HCT116 (cell line): ENCODE measurements at regions not wholly inside any gene's neighbourhood (a gene's known extent, or its start where the extent isn't known, plus 50 kb on each side); places are given as distances from the start of the nearest gene placed in this dataset.

Experiments used
- ATAC-seq: fragments of 200-7000 bp; cut with Tn5 transposase; 2 replicates; pipeline ENCODE4 v1.9.1; 2020; ENCODE audit warnings: mild to moderate bottlenecking, moderate library complexity
- BruUV-seq: library from RNA; stranded (reverse); fragments of 400-500 nt; replicated peaks from 2 replicates; lab custom pipeline; 2021; lab: Mats Ljungman, UMichigan
- CTCF ChIA-PET: fragments of 300-600 bp; sonication (Branson Sonifier 250); formaldehyde crosslinking; loops from one replicate; lab custom pipeline; 2021; ENCODE audit warnings: antibody characterized with exemption; lab: Charles Lee
- POLR2A ChIA-PET: fragments of 300-600, 350-600 bp; sonication (Branson Sonifier 250); formaldehyde crosslinking; loops from one replicate; lab custom pipeline; 2021; ENCODE audit warnings: antibody characterized with exemption; lab: Charles Lee
- RAD21 ChIA-PET, 2 experiments: fragments of 300-600 bp; sonication (Branson Sonifier 250); formaldehyde crosslinking; loops; one replicate each; lab custom pipeline; 2023; ENCODE audit warnings: low total read pairs in 2 of 2; ENCODE audit not compliant: uncharacterized antibody in 2 of 2, unreplicated experiment in 2 of 2, low non-redundant PET in 1 of 2; lab: Charles Lee
- DNase-seq: peaks from one replicate; pipeline ENCODE4 v3.0.0-alpha.2; 2010; ENCODE audit warnings: low read depth, low spot score
- H2AFZ ChIP-seq: fragments of 200-600 bp; shearing (Covaris generic), sonication (generic); 2 replicates; pipeline ENCODE4 v1.6.1; 2017; ENCODE audit warnings: low read depth, mixed run types, mixed read lengths, antibody characterized with exemption, low read length; ENCODE audit not compliant: poor library complexity, severe bottlenecking
- H3K27ac ChIP-seq: 2 replicates; pipeline ENCODE4 v1.5.1; 2012; ENCODE audit warnings: low read depth, low read length
- H3K27me3 ChIP-seq: fragments of 200-600 bp; sonication (generic); 2 replicates; pipeline ENCODE4 v1.6.1; 2016; ENCODE audit warnings: mixed run types, low read length, mixed read lengths; ENCODE audit not compliant: insufficient read depth
- H3K36me3 ChIP-seq, 2 experiments: fragments of 200-500 bp in 1 of 2; fragments of 200-600 bp in 1 of 2; sonication (Bioruptor generic) in 1 of 2; sonication (generic) in 1 of 2; 2 replicates each; pipeline versions ENCODE4 v1.5.1 to v1.6.1; 2014 to 2016; ENCODE audit warnings: low read length in 2 of 2, inconsistent platforms in 1 of 2, mixed read lengths in 1 of 2, mixed run types in 1 of 2; ENCODE audit not compliant: insufficient read depth in 2 of 2, control insufficient read depth in 1 of 2
- H3K4me1 ChIP-seq, 2 experiments: fragments of 200-600 bp in 1 of 2; sonication (generic) in 1 of 2; 2 replicates each; pipeline versions ENCODE4 v1.5.1 to v1.6.1; 2012 to 2017; ENCODE audit warnings: low read length in 2 of 2, inconsistent platforms in 1 of 2, mild to moderate bottlenecking in 1 of 2, mixed read lengths in 1 of 2, mixed run types in 1 of 2, moderate library complexity in 1 of 2; ENCODE audit not compliant: insufficient read depth in 2 of 2, control insufficient read depth in 1 of 2
- H3K4me2 ChIP-seq: fragments of 200-600 bp; sonication (generic); 2 replicates; pipeline ENCODE4 v1.6.1; 2017; ENCODE audit warnings: mixed run types, low read length, mixed read lengths
- H3K4me3 ChIP-seq, 2 experiments: fragments of 200-600 bp in 1 of 2; sonication (generic) in 1 of 2; replicated peaks in 1 of 2; 2 replicates each; pipeline ENCODE4 v1.5.1; 2011 to 2016; ENCODE audit warnings: low read length in 2 of 2, control low read depth in 1 of 2, low read depth in 1 of 2, mild to moderate bottlenecking in 1 of 2, mixed read lengths in 1 of 2, mixed run types in 1 of 2
- H3K79me2 ChIP-seq: fragments of 200-600 bp; sonication (generic); 2 replicates; pipeline ENCODE4 v1.6.1; 2017; ENCODE audit warnings: mild to moderate bottlenecking, mixed run types, low read length, moderate library complexity, mixed read lengths; ENCODE audit not compliant: insufficient read depth
- H3K9ac ChIP-seq: fragments of 200-600 bp; sonication (generic); 2 replicates; pipeline ENCODE4 v1.6.1; 2016; ENCODE audit warnings: low read length, mixed read lengths
- H3K9me2 ChIP-seq: fragments of 200-600 bp; sonication (generic), shearing (Covaris generic); 2 replicates; pipeline ENCODE4 v1.6.1; 2017; ENCODE audit warnings: mixed run types, mild to moderate bottlenecking, moderate library complexity; ENCODE audit not compliant: insufficient read depth
- H3K9me3 ChIP-seq, 2 experiments: fragments of 200-500 bp in 1 of 2; fragments of 200-600 bp in 1 of 2; sonication (Bioruptor generic) in 1 of 2; sonication (generic) in 1 of 2; 2 replicates each; pipeline ENCODE4 v1.6.1; 2014 to 2017; ENCODE audit warnings: low read length in 2 of 2, mixed read lengths in 2 of 2, inconsistent platforms in 1 of 2, low read depth in 1 of 2, mild to moderate bottlenecking in 1 of 2, mixed run types in 1 of 2, moderate library complexity in 1 of 2; ENCODE audit not compliant: control insufficient read depth in 1 of 2, insufficient read depth in 1 of 2
- H4K20me1 ChIP-seq: fragments of 200-600 bp; sonication (generic), shearing (Covaris generic); 2 replicates; pipeline ENCODE4 v1.6.1; 2017; ENCODE audit warnings: mixed run types, mild to moderate bottlenecking, moderate library complexity; ENCODE audit not compliant: insufficient read depth
- CBX3 ChIP-seq: IDR thresholded peaks from 2 replicates; pipeline ENCODE4 v1.6.1; 2012; ENCODE audit warnings: low read depth
- CEBPB ChIP-seq: IDR thresholded peaks from 2 replicates; pipeline ENCODE4 v1.6.1; 2012; ENCODE audit warnings: low read depth
- FOSL1 ChIP-seq: IDR thresholded peaks from 2 replicates; pipeline ENCODE4 v1.6.1; 2012; ENCODE audit warnings: low read depth
- JUND ChIP-seq: IDR thresholded peaks from 2 replicates; pipeline ENCODE4 v1.6.1; 2012
- POLR2A ChIP-seq: IDR thresholded peaks from 2 replicates; pipeline ENCODE4 v1.7.0; 2011; ENCODE audit warnings: borderline replicate concordance; ENCODE audit not compliant: insufficient read depth, insufficient read length; ENCODE audit errors: extremely low read depth
- RAD21 ChIP-seq: IDR thresholded peaks from 2 replicates; pipeline ENCODE4 v1.6.1; 2012; ENCODE audit warnings: low read depth, mild to moderate bottlenecking
- SP1 ChIP-seq: IDR thresholded peaks from 2 replicates; pipeline ENCODE4 v1.6.1; 2012; ENCODE audit warnings: low read depth
- TCF7L2 ChIP-seq: IDR thresholded peaks from 2 replicates; pipeline ENCODE4 v1.7.0; 2011; ENCODE audit warnings: borderline replicate concordance, inconsistent platforms; ENCODE audit not compliant: insufficient read depth, insufficient read length; ENCODE audit errors: extremely low read depth
- YY1 ChIP-seq: IDR thresholded peaks from 2 replicates; pipeline ENCODE4 v1.6.1; 2011; ENCODE audit warnings: low read length, low read depth, moderate library complexity, mild to moderate bottlenecking; ENCODE audit not compliant: insufficient replicate concordance; ENCODE audit errors: extremely low read depth
- ZBTB33 ChIP-seq: IDR thresholded peaks from 2 replicates; pipeline ENCODE4 v1.6.1; 2011; ENCODE audit warnings: mild to moderate bottlenecking, low read length, moderate library complexity; ENCODE audit not compliant: insufficient replicate concordance; ENCODE audit errors: extremely low read depth
- ZNF274 ChIP-seq: fragments of 200-500 bp; sonication (Bioruptor generic); IDR thresholded peaks from 2 replicates; pipeline ENCODE4 v1.6.1; 2014; ENCODE audit warnings: mild to moderate bottlenecking, low read depth, low read length, inconsistent platforms
- intact Hi-C: fragments of 100-400 bp; cut with micrococcal nuclease; formaldehyde crosslinking; loops from 2 replicates; pipeline ENCODE4 v1.10.0; 2022
- TF ChIP-seq, protein P1 (sequence below): IDR thresholded peaks from 2 replicates; pipeline ENCODE4 v1.6.1; 2012
- TF ChIP-seq, protein P2 (sequence below): IDR thresholded peaks from 2 replicates; pipeline ENCODE4 v1.6.1; 2012; ENCODE audit warnings: low read depth

DNA sequence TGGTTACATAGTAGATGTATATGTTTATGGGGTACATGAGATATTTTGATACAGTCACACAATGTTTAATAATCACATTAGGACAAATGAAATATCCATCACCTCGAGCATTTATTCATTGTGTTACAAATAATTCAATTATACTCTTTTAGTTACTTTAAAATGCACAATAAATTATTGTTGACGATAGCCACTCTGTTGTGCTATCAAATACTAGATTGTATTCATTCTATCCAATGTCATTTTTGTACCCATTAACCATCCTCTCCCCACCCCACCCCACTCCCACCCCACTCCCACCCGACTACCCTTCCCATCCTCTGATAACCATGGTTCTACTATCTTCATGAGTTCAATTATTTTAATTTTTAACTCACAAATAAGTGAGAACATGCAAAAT lies 585.4 kb downstream of the CDH26 start:
- no peaks in the 10 kb centered on the region for H4K20me1 ChIP-seq
- ChIA-PET RAD21 (no interaction called here), POLR2A (no interaction called here), CTCF (no interaction called here)
- H3K4me1 ChIP-seq: no peaks in the 10 kb centered on the region
- intact Hi-C loops: no loop called here
- BruUV-seq: no TSS peak
- no peak overlapping the region for H3K4me2 ChIP-seq
- no peak for TF ChIP-seq ZBTB33
- TF ChIP-seq, protein P1, sequence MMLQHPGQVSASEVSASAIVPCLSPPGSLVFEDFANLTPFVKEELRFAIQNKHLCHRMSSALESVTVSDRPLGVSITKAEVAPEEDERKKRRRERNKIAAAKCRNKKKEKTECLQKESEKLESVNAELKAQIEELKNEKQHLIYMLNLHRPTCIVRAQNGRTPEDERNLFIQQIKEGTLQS: no peak
- no peak for TF ChIP-seq CBX3
- no peak for TF ChIP-seq RAD21
- TF ChIP-seq TCF7L2: no peak
- TF ChIP-seq CEBPB: no peak
- no peak for TF ChIP-seq ZNF274
- TF ChIP-seq SP1: no peak
- TF ChIP-seq POLR2A: no peak
- TF ChIP-seq JUND: no peak
- no peak for TF ChIP-seq FOSL1
- TF ChIP-seq, protein P2, sequence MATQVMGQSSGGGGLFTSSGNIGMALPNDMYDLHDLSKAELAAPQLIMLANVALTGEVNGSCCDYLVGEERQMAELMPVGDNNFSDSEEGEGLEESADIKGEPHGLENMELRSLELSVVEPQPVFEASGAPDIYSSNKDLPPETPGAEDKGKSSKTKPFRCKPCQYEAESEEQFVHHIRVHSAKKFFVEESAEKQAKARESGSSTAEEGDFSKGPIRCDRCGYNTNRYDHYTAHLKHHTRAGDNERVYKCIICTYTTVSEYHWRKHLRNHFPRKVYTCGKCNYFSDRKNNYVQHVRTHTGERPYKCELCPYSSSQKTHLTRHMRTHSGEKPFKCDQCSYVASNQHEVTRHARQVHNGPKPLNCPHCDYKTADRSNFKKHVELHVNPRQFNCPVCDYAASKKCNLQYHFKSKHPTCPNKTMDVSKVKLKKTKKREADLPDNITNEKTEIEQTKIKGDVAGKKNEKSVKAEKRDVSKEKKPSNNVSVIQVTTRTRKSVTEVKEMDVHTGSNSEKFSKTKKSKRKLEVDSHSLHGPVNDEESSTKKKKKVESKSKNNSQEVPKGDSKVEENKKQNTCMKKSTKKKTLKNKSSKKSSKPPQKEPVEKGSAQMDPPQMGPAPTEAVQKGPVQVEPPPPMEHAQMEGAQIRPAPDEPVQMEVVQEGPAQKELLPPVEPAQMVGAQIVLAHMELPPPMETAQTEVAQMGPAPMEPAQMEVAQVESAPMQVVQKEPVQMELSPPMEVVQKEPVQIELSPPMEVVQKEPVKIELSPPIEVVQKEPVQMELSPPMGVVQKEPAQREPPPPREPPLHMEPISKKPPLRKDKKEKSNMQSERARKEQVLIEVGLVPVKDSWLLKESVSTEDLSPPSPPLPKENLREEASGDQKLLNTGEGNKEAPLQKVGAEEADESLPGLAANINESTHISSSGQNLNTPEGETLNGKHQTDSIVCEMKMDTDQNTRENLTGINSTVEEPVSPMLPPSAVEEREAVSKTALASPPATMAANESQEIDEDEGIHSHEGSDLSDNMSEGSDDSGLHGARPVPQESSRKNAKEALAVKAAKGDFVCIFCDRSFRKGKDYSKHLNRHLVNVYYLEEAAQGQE: no peak
- no peak for TF ChIP-seq YY1
- H3K27ac ChIP-seq: no peak overlapping the region
- no peaks in the 10 kb centered on the region for H3K36me3 ChIP-seq
- H3K9me2 ChIP-seq: no peaks in the 10 kb centered on the region
- H3K4me3 ChIP-seq: no peak overlapping the region
- no peak overlapping the region for H3K9ac ChIP-seq
- no peaks in the 10 kb centered on the region for H3K79me2 ChIP-seq
- no peak overlapping the region for H2AFZ ChIP-seq
- peaks cover 7 to 16% of the 10 kb centered on the region in 2 experiments; a peak in 2 of 4 replicates for H3K9me3 ChIP-seq
- no peaks in the 10 kb centered on the region for H3K27me3 ChIP-seq
- no peak for ATAC-seq
- DNase-seq: no peak
